Trophoblast cell (in vitro differentiated cells and primary cell): ENCODE measurements at regions not wholly inside any gene's neighbourhood (a gene's known extent, or its start where the extent isn't known, plus 50 kb on each side); places are given as distances from the start of the nearest gene placed in this dataset.
A peak's percentile ranks its signal among the peaks of the same experiment; 100 is the strongest.

Source experiments
- DNase-seq, 2 donors: peaks; one replicate each; pipeline ENCODE4 v3.0.0-alpha.2; 2016
- H2AFZ ChIP-seq: 2 replicates; pipeline ENCODE4 v1.6.1; 2013; ENCODE audit warnings: low read length, moderate library complexity, mild to moderate bottlenecking; ENCODE audit not compliant: insufficient read depth, poor library complexity
- H2AK5ac ChIP-seq: 2 replicates; pipeline ENCODE4 v1.6.1; 2013; ENCODE audit warnings: mild to moderate bottlenecking, low read length
- H2BK120ac ChIP-seq: 2 replicates; pipeline ENCODE4 v1.6.1; 2013; ENCODE audit warnings: low read length, mild to moderate bottlenecking, moderate library complexity; ENCODE audit not compliant: insufficient read depth, poor library complexity
- H2BK12ac ChIP-seq: 2 replicates; pipeline ENCODE4 v1.6.1; 2013; ENCODE audit warnings: mild to moderate bottlenecking, low read length, moderate library complexity
- H2BK5ac ChIP-seq: 2 replicates; pipeline ENCODE4 v1.6.1; 2013; ENCODE audit warnings: low read length, low read depth, moderate library complexity, mild to moderate bottlenecking; ENCODE audit not compliant: poor library complexity
- H3K14ac ChIP-seq: 2 replicates; pipeline ENCODE4 v1.6.1; 2013; ENCODE audit warnings: mild to moderate bottlenecking, low read length
- H3K18ac ChIP-seq: 2 replicates; pipeline ENCODE4 v1.6.1; 2013; ENCODE audit warnings: mild to moderate bottlenecking, low read length
- H3K23ac ChIP-seq: 2 replicates; pipeline ENCODE4 v1.6.1; 2013; ENCODE audit warnings: low read length
- H3K27ac ChIP-seq: 2 replicates; pipeline ENCODE4 v1.5.1; 2013; ENCODE audit warnings: low read depth, mild to moderate bottlenecking, inconsistent platforms, low read length, moderate library complexity
- H3K27me3 ChIP-seq: 2 replicates; pipeline ENCODE4 v1.6.1; 2013; ENCODE audit warnings: inconsistent platforms, mild to moderate bottlenecking, low read length, moderate library complexity; ENCODE audit not compliant: insufficient read depth
- H3K36me3 ChIP-seq, 2 experiments: 1 replicate in 1 of 2; 2 replicates in 1 of 2; pipeline ENCODE4 v1.6.1; 2013; ENCODE audit warnings: low read length in 2 of 2, mild to moderate bottlenecking in 2 of 2, moderate library complexity in 1 of 2; ENCODE audit not compliant: insufficient read depth in 2 of 2, control insufficient read depth in 1 of 2
- H3K4ac ChIP-seq: 2 replicates; pipeline ENCODE4 v1.6.1; 2013; ENCODE audit warnings: low read depth, mild to moderate bottlenecking, low read length, moderate library complexity
- H3K4me1 ChIP-seq, 2 experiments: 1 replicate in 1 of 2; 2 replicates in 1 of 2; pipeline ENCODE4 v1.6.1; 2013; ENCODE audit warnings: low read length in 2 of 2, mild to moderate bottlenecking in 2 of 2, moderate library complexity in 1 of 2; ENCODE audit not compliant: insufficient read depth in 2 of 2, control insufficient read depth in 1 of 2
- H3K4me2 ChIP-seq: 2 replicates; pipeline ENCODE4 v1.6.1; 2013; ENCODE audit warnings: inconsistent platforms, mild to moderate bottlenecking, low read length, moderate library complexity
- H3K4me3 ChIP-seq: 2 replicates; pipeline ENCODE4 v1.5.1; 2013; ENCODE audit warnings: mild to moderate bottlenecking, low read depth, low read length, inconsistent platforms
- H3K79me1 ChIP-seq: one replicate; pipeline ENCODE4 v1.6.1; 2013; ENCODE audit warnings: low read length
- H3K79me2 ChIP-seq: 2 replicates; pipeline ENCODE4 v1.6.1; 2013; ENCODE audit warnings: low read length, mild to moderate bottlenecking; ENCODE audit not compliant: control insufficient read depth, insufficient read depth, poor library complexity
- H3K9ac ChIP-seq: 2 replicates; pipeline ENCODE4 v1.6.1; 2013; ENCODE audit warnings: mild to moderate bottlenecking, low read length
- H3K9me3 ChIP-seq: 2 replicates; pipeline ENCODE4 v1.6.1; 2013; ENCODE audit warnings: low read depth, mild to moderate bottlenecking, control low read depth, inconsistent platforms, low read length; ENCODE audit not compliant: insufficient read depth
- H4K12ac ChIP-seq: 2 replicates; pipeline ENCODE4 v1.6.1; 2013; ENCODE audit warnings: low read depth, mild to moderate bottlenecking, low read length, moderate library complexity
- H4K8ac ChIP-seq: 2 replicates; pipeline ENCODE4 v1.6.1; 2013; ENCODE audit warnings: low read depth, mild to moderate bottlenecking, low read length, moderate library complexity
- H4K91ac ChIP-seq: one replicate; pipeline ENCODE4 v1.6.1; 2013; ENCODE audit warnings: low read depth, mild to moderate bottlenecking, low read length, moderate library complexity
- WGBS: extraction: QIAGEN DNeasy Blood & Tissue Kit; methylation state at CpG from one replicate; pipeline ENCODE4 v1.1.7; 2013; ENCODE audit warnings: missing lambda C conversion rate; ENCODE audit not compliant: insufficient read length, insufficient coverage; ENCODE audit errors: extremely low coverage; 5-methylcytosine and 5-hydroxymethylcytosine counted together

- Histone ChIP-seq H3K14ac (no peak overlapping the region), H2AK5ac (no peak overlapping the region), H2BK12ac (no peak overlapping the region), H4K8ac (no peak overlapping the region), H3K4me3 (no peak overlapping the region), H3K18ac (no peak overlapping the region), H3K79me1 (no peaks in the 10 kb centered on the region), H3K4me2 (no peak overlapping the region), H3K9ac (no peak overlapping the region), H2BK120ac (no peak overlapping the region), H3K4me1 (peaks cover 2 to 3% of the 10 kb centered on the region in 2 experiments), H3K79me2 (no peaks in the 10 kb centered on the region), H3K4ac (no peak overlapping the region), H3K23ac (no peak overlapping the region), H3K27me3 (no peaks in the 10 kb centered on the region), H4K91ac (peak overlapping the region; percentile 24), H2BK5ac (no peak overlapping the region), H3K9me3 (no peaks in the 10 kb centered on the region), H3K27ac (no peak overlapping the region), H3K36me3 (peaks cover 0 to 2% of the 10 kb centered on the region in 2 experiments), H4K12ac (no peak overlapping the region), H2AFZ (no peak overlapping the region)
- WGBS = no CpG with 5 or more reads among the region's 9 CpGs
- DNase-seq = no peak
Measured at GRCh38 chrY:19066447-19067190, 293.1 kb upstream of the HSFY2 start.

GRCh38 chrY:19065119-19065518, 291.6 kb upstream of the HSFY2 start:
- Histone ChIP-seq H2BK5ac (no peak overlapping the region), H3K4me2 (no peak overlapping the region), H3K4ac (no peak overlapping the region), H3K9me3 (no peaks in the 10 kb centered on the region), H3K36me3 (peaks cover 0 to 2% of the 10 kb centered on the region in 2 experiments), H3K79me1 (no peaks in the 10 kb centered on the region), H3K23ac (no peak overlapping the region), H2AK5ac (no peak overlapping the region), H4K8ac (no peak overlapping the region), H3K4me1 (peaks cover 2 to 3% of the 10 kb centered on the region in 2 experiments), H2BK12ac (no peak overlapping the region), H2BK120ac (no peak overlapping the region), H3K79me2 (no peaks in the 10 kb centered on the region), H3K27me3 (no peaks in the 10 kb centered on the region), H4K12ac (no peak overlapping the region), H4K91ac (no peak overlapping the region), H3K9ac (no peak overlapping the region), H3K18ac (no peak overlapping the region), H2AFZ (no peak overlapping the region), H3K14ac (no peak overlapping the region), H3K4me3 (no peak overlapping the region), H3K27ac (no peak overlapping the region)
- DNase-seq = peak in 1 of 2 donors; percentile 12
- no CpG with 5 or more reads among the region's 5 CpGs for WGBS

GRCh38 chrY:19059733-19060132, 286.2 kb upstream of the HSFY2 start:
- no peak overlapping the region for H4K8ac ChIP-seq
- no peak overlapping the region for H3K4ac ChIP-seq
- no peak overlapping the region for H2BK5ac ChIP-seq
- no peak overlapping the region for H3K23ac ChIP-seq
- no peaks in the 10 kb centered on the region for H3K27me3 ChIP-seq
- no peak overlapping the region for H3K27ac ChIP-seq
- H3K9ac ChIP-seq = no peak overlapping the region
- no peak overlapping the region for H4K91ac ChIP-seq
- WGBS = no CpG with 5 or more reads among the region's 3 CpGs
- H3K9me3 ChIP-seq = no peaks in the 10 kb centered on the region
- H3K36me3 ChIP-seq = no peaks in the 10 kb centered on the region
- no peaks in the 10 kb centered on the region for H3K79me1 ChIP-seq
- H2AFZ ChIP-seq = no peak overlapping the region
- no peak overlapping the region for H4K12ac ChIP-seq
- no peaks in the 10 kb centered on the region for H3K79me2 ChIP-seq
- no peak overlapping the region for H2BK12ac ChIP-seq
- no peak overlapping the region for H3K4me2 ChIP-seq
- no peak overlapping the region for H2BK120ac ChIP-seq
- H2AK5ac ChIP-seq = no peak overlapping the region
- peaks cover 10% of the 10 kb centered on the region in 2 experiments for H3K4me1 ChIP-seq
- no peak overlapping the region for H3K4me3 ChIP-seq
- H3K14ac ChIP-seq = no peak overlapping the region
- DNase-seq = no peak
- H3K18ac ChIP-seq = no peak overlapping the region

DNA sequence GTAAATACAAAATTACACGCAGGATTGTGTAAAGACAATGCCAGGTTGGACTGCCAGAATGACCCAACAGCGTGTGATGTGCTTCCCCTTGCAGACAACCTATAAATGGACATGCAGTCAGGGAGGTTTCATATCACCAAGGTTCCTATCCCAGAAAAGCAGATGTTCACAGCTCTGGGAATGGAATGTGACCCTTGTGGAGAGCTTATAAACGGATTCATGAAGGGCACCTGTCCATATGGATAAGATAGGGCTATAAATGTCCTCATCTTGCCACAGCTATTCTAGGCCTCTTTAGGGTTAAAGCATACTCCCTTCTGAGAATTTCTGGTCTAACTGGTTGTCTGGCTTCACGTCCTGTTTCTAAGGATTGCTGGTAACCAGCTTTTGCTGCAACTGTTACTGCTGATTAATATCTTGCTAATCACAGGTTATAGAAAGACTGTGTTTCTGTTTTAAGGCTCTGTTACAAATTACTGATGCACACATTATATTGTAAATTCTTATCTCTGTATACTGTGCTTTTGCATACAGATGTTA, 285.4 kb upstream of the HSFY2 start:
- Histone ChIP-seq H3K4me3 (no peak overlapping the region), H2BK5ac (no peak overlapping the region), H3K23ac (no peak overlapping the region), H3K27me3 (no peaks in the 10 kb centered on the region), H3K27ac (no peak overlapping the region), H3K79me2 (no peaks in the 10 kb centered on the region), H3K9me3 (no peaks in the 10 kb centered on the region), H3K4ac (no peak overlapping the region), H4K12ac (no peak overlapping the region), H2BK12ac (no peak overlapping the region), H3K4me2 (no peak overlapping the region), H2AFZ (no peak overlapping the region), H2BK120ac (no peak overlapping the region), H2AK5ac (no peak overlapping the region), H3K4me1 (peaks cover 10% of the 10 kb centered on the region in 2 experiments), H3K9ac (no peak overlapping the region), H3K14ac (no peak overlapping the region), H3K18ac (no peak overlapping the region), H4K8ac (no peak overlapping the region), H3K79me1 (no peaks in the 10 kb centered on the region), H3K36me3 (no peaks in the 10 kb centered on the region), H4K91ac (no peak overlapping the region)
- DNase-seq = no peak
- no CpG with 5 or more reads among the region's 4 CpGs for WGBS
